GM23338 (cell line): ENCODE measurements at regions not wholly inside any gene's neighbourhood (a gene's known extent, or its start where the extent isn't known, plus 50 kb on each side); places are given as distances from the start of the nearest gene placed in this dataset.

ENCODE experiments used
- ATAC-seq: fragments of 200-7000 bp; cut with Tn5 transposase; 3 replicates; pipeline ENCODE4 v1.9.1; 2020
- DNase-seq: peaks from one replicate; pipeline ENCODE4 v3.0.0-alpha.2; 2015; ENCODE audit warnings: low spot score
- H2AFZ ChIP-seq: fragments of 200-600 bp; sonication (generic); 2 replicates; pipeline ENCODE4 v1.8.0; 2016; ENCODE audit warnings: antibody characterized with exemption, mild to moderate bottlenecking, moderate library complexity
- H3F3A ChIP-seq: fragments of 200-600 bp; sonication (generic); replicated peaks from 2 replicates; pipeline ENCODE4 v1.8.0; 2017; ENCODE audit warnings: antibody characterized with exemption, mixed run types, low read depth
- H3K27ac ChIP-seq: fragments of 200-600 bp; sonication (generic); 2 replicates; pipeline ENCODE4 v1.6.1; 2016; ENCODE audit warnings: low read depth
- H3K27me3 ChIP-seq: fragments of 200-600 bp; sonication (generic); 2 replicates; pipeline ENCODE4 v1.8.0; 2016; ENCODE audit warnings: mild to moderate bottlenecking, mixed run types, moderate library complexity; ENCODE audit not compliant: insufficient read depth
- H3K36me3 ChIP-seq: fragments of 200-600 bp; sonication (generic); 2 replicates; pipeline ENCODE4 v1.8.0; 2016; ENCODE audit warnings: mild to moderate bottlenecking; ENCODE audit not compliant: insufficient read depth
- H3K4me1 ChIP-seq: fragments of 200-600 bp; sonication (generic); 2 replicates; pipeline ENCODE4 v1.8.0; 2016; ENCODE audit warnings: mild to moderate bottlenecking, moderate library complexity; ENCODE audit not compliant: insufficient read depth
- H3K4me2 ChIP-seq: fragments of 200-600 bp; sonication (generic); 2 replicates; pipeline ENCODE4 v1.7.1; 2017; ENCODE audit warnings: mixed run types
- H3K4me3 ChIP-seq: fragments of 200-600 bp; sonication (generic); 2 replicates; pipeline ENCODE4 v1.6.1; 2016; ENCODE audit warnings: mixed run types
- H3K79me2 ChIP-seq: fragments of 200-600 bp; sonication (generic); replicated peaks from 2 replicates; pipeline ENCODE4 v1.8.0; 2017; ENCODE audit warnings: mild to moderate bottlenecking; ENCODE audit not compliant: insufficient read depth
- H3K9me2 ChIP-seq: fragments of 200-600 bp; sonication (generic); 2 replicates; pipeline ENCODE4 v1.8.0; 2017; ENCODE audit not compliant: insufficient read depth
- H4K20me1 ChIP-seq: fragments of 200-600 bp; sonication (generic); replicated peaks from 2 replicates; pipeline ENCODE4 v1.8.0; 2017; ENCODE audit warnings: mild to moderate bottlenecking; ENCODE audit not compliant: insufficient read depth
- H3K27ac Mint-ChIP-seq: 2 replicates; pipeline ENCODE4 v1.8.0; 2020; ENCODE audit warnings: inconsistent platforms, mild to moderate bottlenecking, moderate library complexity, mixed read lengths
- H3K27me3 Mint-ChIP-seq: 3 replicates; pipeline ENCODE4 v1.8.0; 2022; ENCODE audit warnings: low read depth, mild to moderate bottlenecking, moderate library complexity, mixed read lengths, inconsistent platforms; ENCODE audit not compliant: insufficient read depth, poor library complexity
- H3K36me3 Mint-ChIP-seq: 3 replicates; pipeline ENCODE4 v1.8.0; 2021; ENCODE audit warnings: low read depth, mild to moderate bottlenecking, inconsistent platforms, moderate library complexity, mixed read lengths
- H3K4me1 Mint-ChIP-seq: 3 replicates; pipeline ENCODE4 v1.8.0; 2020; ENCODE audit warnings: mild to moderate bottlenecking, inconsistent platforms, mixed read lengths
- H3K4me3 Mint-ChIP-seq: 3 replicates; pipeline ENCODE4 v1.8.0; 2021; ENCODE audit warnings: moderate library complexity, mild to moderate bottlenecking, inconsistent platforms, mixed read lengths
- H3K9me3 Mint-ChIP-seq: 3 replicates; pipeline ENCODE4 v1.8.0; 2020; ENCODE audit warnings: moderate library complexity, mild to moderate bottlenecking, inconsistent platforms, mixed read lengths
- ETS1 ChIP-seq: IDR thresholded peaks from 2 replicates; pipeline ENCODE4 v1.6.1; 2016; ENCODE audit warnings: antibody characterized with exemption
- EZH2 ChIP-seq: fragments of 200-600 bp; sonication (generic); IDR thresholded peaks from one replicate; pipeline ENCODE4 v1.8.0; 2017; ENCODE audit warnings: antibody characterized with exemption, mild to moderate bottlenecking, low read depth; ENCODE audit not compliant: unreplicated experiment
- EZH2phosphoT487 ChIP-seq: fragments of 200-600 bp; sonication (generic); IDR thresholded peaks from one replicate; pipeline ENCODE4 v1.8.1; 2018; ENCODE audit warnings: antibody characterized with exemption; ENCODE audit not compliant: unreplicated experiment
- JUNB ChIP-seq: IDR thresholded peaks from one replicate; pipeline ENCODE4 v1.6.1; 2016; ENCODE audit warnings: antibody characterized with exemption; ENCODE audit not compliant: unreplicated experiment
- NANOG ChIP-seq: IDR thresholded peaks from 2 replicates; pipeline ENCODE4 v1.6.1; 2016; ENCODE audit warnings: antibody characterized with exemption, borderline replicate concordance
- STAT1 ChIP-seq: IDR thresholded peaks from one replicate; pipeline ENCODE4 v1.6.1; 2016; ENCODE audit warnings: antibody characterized with exemption; ENCODE audit not compliant: unreplicated experiment
- ZNF114 ChIP-seq: fragments of 250-450 bp; sonication (Bioruptor Pico); IDR thresholded peaks from 2 replicates; pipeline ENCODE4 v1.5.0; 2020; ENCODE audit warnings: mild to moderate bottlenecking, moderate library complexity
- ZNF331 ChIP-seq: fragments of 250-450 bp; sonication (Bioruptor Pico); IDR thresholded peaks from 2 replicates; pipeline ENCODE4 v1.5.0; 2020; ENCODE audit warnings: low read depth, mild to moderate bottlenecking, moderate library complexity
- ZNF462 ChIP-seq: fragments of 250-450 bp; sonication (Bioruptor Pico); IDR thresholded peaks from 2 replicates; pipeline ENCODE4 v1.5.0; 2020; ENCODE audit warnings: mild to moderate bottlenecking, moderate library complexity
- TF ChIP-seq, protein P1 (sequence below): IDR thresholded peaks from one replicate; pipeline ENCODE4 v1.6.1; 2018; ENCODE audit warnings: antibody characterized with exemption; ENCODE audit not compliant: unreplicated experiment

DNA sequence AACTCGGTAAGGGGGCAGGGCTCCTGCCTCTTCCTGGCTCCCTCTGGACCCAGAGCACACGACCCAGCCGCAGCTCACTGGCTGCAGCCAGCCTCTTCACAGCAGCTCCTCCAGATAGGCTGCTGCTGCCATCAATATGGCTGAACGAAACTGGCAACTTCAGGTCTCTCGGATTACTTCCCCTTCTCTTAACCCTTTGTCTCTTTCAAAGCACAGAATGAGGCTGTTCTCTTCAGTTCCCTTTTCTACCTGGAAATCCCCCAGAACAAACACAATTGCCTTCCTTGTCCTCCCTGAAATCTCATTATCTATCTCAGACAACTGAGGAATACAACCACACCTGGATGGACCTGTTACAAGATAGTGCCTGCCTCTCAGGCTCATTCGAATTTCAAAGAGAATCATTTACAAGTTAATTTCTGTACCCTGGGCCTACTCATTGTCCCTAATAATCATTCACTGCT is 193.4 kb upstream of the MBL2 start (continued):
- TF ChIP-seq ZNF114 (CRISPR knock-in tag) (0 out of 2 replicates have a peak, but pooled peaks have one; percentile 12), ZNF331 (CRISPR knock-in tag) (no peak), NANOG (peak; percentile 88)
- TF ChIP-seq, protein P1, sequence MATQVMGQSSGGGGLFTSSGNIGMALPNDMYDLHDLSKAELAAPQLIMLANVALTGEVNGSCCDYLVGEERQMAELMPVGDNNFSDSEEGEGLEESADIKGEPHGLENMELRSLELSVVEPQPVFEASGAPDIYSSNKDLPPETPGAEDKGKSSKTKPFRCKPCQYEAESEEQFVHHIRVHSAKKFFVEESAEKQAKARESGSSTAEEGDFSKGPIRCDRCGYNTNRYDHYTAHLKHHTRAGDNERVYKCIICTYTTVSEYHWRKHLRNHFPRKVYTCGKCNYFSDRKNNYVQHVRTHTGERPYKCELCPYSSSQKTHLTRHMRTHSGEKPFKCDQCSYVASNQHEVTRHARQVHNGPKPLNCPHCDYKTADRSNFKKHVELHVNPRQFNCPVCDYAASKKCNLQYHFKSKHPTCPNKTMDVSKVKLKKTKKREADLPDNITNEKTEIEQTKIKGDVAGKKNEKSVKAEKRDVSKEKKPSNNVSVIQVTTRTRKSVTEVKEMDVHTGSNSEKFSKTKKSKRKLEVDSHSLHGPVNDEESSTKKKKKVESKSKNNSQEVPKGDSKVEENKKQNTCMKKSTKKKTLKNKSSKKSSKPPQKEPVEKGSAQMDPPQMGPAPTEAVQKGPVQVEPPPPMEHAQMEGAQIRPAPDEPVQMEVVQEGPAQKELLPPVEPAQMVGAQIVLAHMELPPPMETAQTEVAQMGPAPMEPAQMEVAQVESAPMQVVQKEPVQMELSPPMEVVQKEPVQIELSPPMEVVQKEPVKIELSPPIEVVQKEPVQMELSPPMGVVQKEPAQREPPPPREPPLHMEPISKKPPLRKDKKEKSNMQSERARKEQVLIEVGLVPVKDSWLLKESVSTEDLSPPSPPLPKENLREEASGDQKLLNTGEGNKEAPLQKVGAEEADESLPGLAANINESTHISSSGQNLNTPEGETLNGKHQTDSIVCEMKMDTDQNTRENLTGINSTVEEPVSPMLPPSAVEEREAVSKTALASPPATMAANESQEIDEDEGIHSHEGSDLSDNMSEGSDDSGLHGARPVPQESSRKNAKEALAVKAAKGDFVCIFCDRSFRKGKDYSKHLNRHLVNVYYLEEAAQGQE = no peak

- no peak overlapping the region for H2AFZ ChIP-seq
- no peaks in the 10 kb centered on the region; the same call in 1 of the 2 replicates for H3F3A ChIP-seq
- no peaks in the 10 kb centered on the region for H3K36me3 ChIP-seq
- Mint-ChIP-seq H3K9me3 (peaks cover 11% of the 10 kb centered on the region), H3K36me3 (peaks cover 33% of the 10 kb centered on the region; the same call in 2 of the 3 replicates), H3K4me3 (no peak overlapping the region), H3K4me1 (peaks cover 48% of the 10 kb centered on the region), H3K27me3 (peaks cover 7% of the 10 kb centered on the region), H3K27ac (peak overlapping the region; percentile 21)
- no peak overlapping the region for H3K4me2 ChIP-seq
- H3K4me1 ChIP-seq = peaks cover 37% of the 10 kb centered on the region
- H4K20me1 ChIP-seq = no peaks in the 10 kb centered on the region
- no peaks in the 10 kb centered on the region for H3K27me3 ChIP-seq
- ATAC-seq (no peak), DNase-seq (no peak)
- H3K9me2 ChIP-seq = peaks cover 6% of the 10 kb centered on the region; the same call in 1 of the 2 replicates
- H3K27ac ChIP-seq = peak overlapping the region; percentile 96
- no peaks in the 10 kb centered on the region for H3K79me2 ChIP-seq
- no peak overlapping the region for H3K4me3 ChIP-seq
- no peak for TF ChIP-seq ZNF462 (CRISPR knock-in tag)
- no peak for TF ChIP-seq EZH2phosphoT487
- TF ChIP-seq JUNB = no peak
- no peak for TF ChIP-seq EZH2
- no peak for TF ChIP-seq NANOG
- no peak for TF ChIP-seq ETS1
- TF ChIP-seq ZNF331 (CRISPR knock-in tag) = no peak
- TF ChIP-seq, protein P1 = no peak
- TF ChIP-seq STAT1 = no peak
Observed at GRCh38 chr10:52965509-52965908, 192.9 kb upstream of the MBL2 start.
